SK-N-SH (cell line): ENCODE measurements at regions not wholly inside any gene's neighbourhood (a gene's known extent, or its start where the extent isn't known, plus 50 kb on each side); places are given as distances from the start of the nearest gene placed in this dataset.

Experiments used
- CTCF ChIP-seq: fragments of 200-600 bp; sonication (generic); IDR thresholded peaks from 2 replicates; pipeline ENCODE4 v1.6.1; 2017; ENCODE audit warnings: antibody characterized with exemption, mild to moderate bottlenecking, moderate library complexity
- ELF1 ChIP-seq: IDR thresholded peaks from 2 replicates; pipeline ENCODE4 v1.4.0; 2012
- EP300 ChIP-seq, 2 experiments: IDR thresholded peaks; 2 replicates each; pipeline versions ENCODE4 v1.4.0 to v1.6.1; 2012; ENCODE audit warnings: borderline replicate concordance in 1 of 2, low read depth in 1 of 2, low read length in 1 of 2
- FOXM1 ChIP-seq: IDR thresholded peaks from 2 replicates; pipeline ENCODE4 v1.4.0; 2012; ENCODE audit warnings: low read depth, mild to moderate bottlenecking
- GABPA ChIP-seq: IDR thresholded peaks from 2 replicates; pipeline ENCODE4 v1.4.0; 2012; ENCODE audit warnings: low read depth, mild to moderate bottlenecking
- JUND ChIP-seq: IDR thresholded peaks from 2 replicates; pipeline ENCODE4 v1.4.0; 2012
- SMC3 ChIP-seq: IDR thresholded peaks from 2 replicates; pipeline ENCODE4 v1.6.1; 2012; ENCODE audit warnings: low read depth, low read length, improper control_type of control experiment
- TAF1 ChIP-seq: IDR thresholded peaks from 2 replicates; pipeline ENCODE4 v1.6.1; 2012; ENCODE audit warnings: low read depth, mild to moderate bottlenecking, low read length, moderate library complexity, borderline replicate concordance
- TCF12 ChIP-seq: IDR thresholded peaks from 2 replicates; pipeline ENCODE4 v1.4.0; 2012
- TF ChIP-seq, protein P1 (sequence below): IDR thresholded peaks from 2 replicates; pipeline ENCODE4 v1.4.0; 2012; ENCODE audit warnings: low read depth

DNA sequence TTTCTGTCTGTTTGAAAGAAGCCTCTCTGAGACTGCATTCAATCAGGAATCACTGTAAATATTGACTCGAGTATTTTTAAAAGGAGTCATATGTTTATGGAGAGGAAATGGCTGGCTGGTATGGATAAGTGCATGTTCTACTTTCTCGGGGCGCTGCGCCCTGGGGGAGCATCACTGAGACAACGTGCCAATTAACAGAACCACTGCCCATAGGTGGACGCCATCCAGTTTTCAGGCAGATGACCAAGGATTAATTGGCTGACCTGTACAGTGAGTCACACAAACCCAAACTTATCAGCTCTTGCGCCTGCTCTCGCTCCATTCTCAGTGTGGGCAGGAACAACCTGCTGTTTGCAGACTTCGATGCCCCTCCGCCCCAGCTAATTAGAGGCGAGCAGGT is 571.2 kb downstream of the QKI start:
- no peak for TF ChIP-seq CTCF
- TF ChIP-seq TCF12: no peak
- no peak for TF ChIP-seq EP300 (IDR thresholded peaks at IDR 0.05; ENCODE audit: borderline replicate concordance in 1 of 2, low read depth in 1 of 2, low read length in 1 of 2)
- TF ChIP-seq, protein P1, sequence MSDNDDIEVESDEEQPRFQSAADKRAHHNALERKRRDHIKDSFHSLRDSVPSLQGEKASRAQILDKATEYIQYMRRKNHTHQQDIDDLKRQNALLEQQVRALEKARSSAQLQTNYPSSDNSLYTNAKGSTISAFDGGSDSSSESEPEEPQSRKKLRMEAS: no peak
- TF ChIP-seq TAF1: no peak
- TF ChIP-seq JUND: no peak
- no peak for TF ChIP-seq ELF1
- no peak for TF ChIP-seq SMC3
- TF ChIP-seq FOXM1: no peak
- no peak for TF ChIP-seq GABPA
